ENCODE measurements at regions not wholly inside any gene's neighbourhood (a gene's known extent, or its start where the extent isn't known, plus 50 kb on each side); places are given as distances from the start of the nearest gene placed in this dataset.

- Mint-ChIP-seq H3K27me3 (ENCODE audit: insufficient read depth, low read depth, poor library complexity) (peaks cover 2% of the 10 kb centered on the region), H3K4me1 (0 out of 3 replicates have a peak, but pooled peaks cover 4% of the 10 kb centered on the region), H3K27ac (no peak overlapping the region), H3K36me3 (ENCODE audit: low read depth) (peaks cover 10% of the 10 kb centered on the region; the same call in 2 of the 3 replicates), H3K4me3 (no peak overlapping the region), H3K9me3 (peaks cover 35% of the 10 kb centered on the region)
- no peak overlapping the region for H2AFZ ChIP-seq
- H3K4me3 ChIP-seq: no peak overlapping the region
- no peaks in the 10 kb centered on the region for H4K20me1 ChIP-seq (replicated peaks; ENCODE audit: insufficient read depth)
- no peak overlapping the region for H3K27ac ChIP-seq (ENCODE audit: low read depth)
- TF ChIP-seq CREB1 (CRISPR knock-in tag; IDR thresholded peaks at IDR 0.05; ENCODE audit: low read depth) (no peak), ZNF114 (CRISPR knock-in tag; IDR thresholded peaks at IDR 0.05) (no peak), ZNF462 (CRISPR knock-in tag; IDR thresholded peaks at IDR 0.05) (no peak), CTCF (conservative IDR thresholded peaks at IDR 0.05; ENCODE audit: low read depth in 2 of 2) (no peak), EZH2 (IDR thresholded peaks at IDR 0.05; ENCODE audit: low read depth, unreplicated experiment) (no peak), NANOG (IDR thresholded peaks at IDR 0.05; ENCODE audit: borderline replicate concordance) (no peak), ETS1 (IDR thresholded peaks at IDR 0.05) (no peak), ZNF331 (CRISPR knock-in tag; IDR thresholded peaks at IDR 0.05; ENCODE audit: low read depth) (no peak), POLR2AphosphoS5 (IDR thresholded peaks at IDR 0.05; ENCODE audit: low read depth) (no peak), REST (IDR thresholded peaks at IDR 0.05; ENCODE audit: unreplicated experiment) (no peak)
- no peaks in the 10 kb centered on the region for H3F3A ChIP-seq (replicated peaks; ENCODE audit: low read depth)
- H3K4me1 ChIP-seq (ENCODE audit: insufficient read depth): no peaks in the 10 kb centered on the region
- H3K9me2 ChIP-seq (ENCODE audit: insufficient read depth): 0 out of 2 replicates have a peak, but pooled peaks cover 6% of the 10 kb centered on the region
- H3K36me3 ChIP-seq (ENCODE audit: insufficient read depth): 0 out of 2 replicates have a peak, but pooled peaks cover 4% of the 10 kb centered on the region
- no peaks in the 10 kb centered on the region for H3K27me3 ChIP-seq (ENCODE audit: insufficient read depth)
- ATAC-seq: no peak
- no peak for DNase-seq (ENCODE audit: low spot score)
- H3K4me2 ChIP-seq: no peak overlapping the region
- no peaks in the 10 kb centered on the region for H3K79me2 ChIP-seq (replicated peaks; ENCODE audit: insufficient read depth)
Measured at GRCh38 chr1:233794863-233795262, 109.6 kb upstream of the SLC35F3 start.

Data from GM23338 (cell line).